H9 (cell line): ENCODE measurements at regions not wholly inside any gene's neighbourhood (a gene's known extent, or its start where the extent isn't known, plus 50 kb on each side); places are given as distances from the start of the nearest gene placed in this dataset.

Source experiments
- DNase-seq: peaks from one replicate; pipeline ENCODE4 v3.0.0-alpha.2; 2017
- H2AFZ ChIP-seq: one replicate; pipeline ENCODE4 v1.6.1; 2013; ENCODE audit warnings: mild to moderate bottlenecking, low read length, control low read depth, moderate library complexity
- H2AK5ac ChIP-seq: 2 replicates; pipeline ENCODE4 v1.6.1; 2013; ENCODE audit warnings: low read length, control low read depth, mixed read lengths; ENCODE audit not compliant: insufficient read length
- H2BK120ac ChIP-seq: one replicate; pipeline ENCODE4 v1.6.1; 2013; ENCODE audit warnings: low read depth, mild to moderate bottlenecking, low read length, control low read depth, inconsistent platforms; ENCODE audit not compliant: poor library complexity, severe bottlenecking
- H2BK12ac ChIP-seq: 2 replicates; pipeline ENCODE4 v1.6.1; 2013; ENCODE audit warnings: low read length, control low read depth, mixed read lengths, low read depth; ENCODE audit not compliant: insufficient read length
- H2BK15ac ChIP-seq: 2 replicates; pipeline ENCODE4 v1.6.1; 2013; ENCODE audit warnings: low read depth, low read length, control low read depth
- H2BK20ac ChIP-seq: one replicate; pipeline ENCODE4 v1.6.1; 2013; ENCODE audit warnings: low read depth, mild to moderate bottlenecking, low read length, control low read depth, inconsistent platforms; ENCODE audit not compliant: poor library complexity, severe bottlenecking
- H2BK5ac ChIP-seq: 2 replicates; pipeline ENCODE4 v1.6.1; 2013; ENCODE audit warnings: low read length, control low read depth, mixed read lengths; ENCODE audit not compliant: insufficient read length
- H3K14ac ChIP-seq: 2 replicates; pipeline ENCODE4 v1.6.1; 2013; ENCODE audit warnings: low read length, control low read depth; ENCODE audit not compliant: insufficient read depth
- H3K18ac ChIP-seq: 2 replicates; pipeline ENCODE4 v1.6.1; 2013; ENCODE audit warnings: low read depth, mild to moderate bottlenecking, mixed read lengths, low read length, control low read depth; ENCODE audit not compliant: insufficient read length
- H3K23ac ChIP-seq: 2 replicates; pipeline ENCODE4 v1.6.1; 2013; ENCODE audit warnings: low read length, control low read depth, mixed read lengths, low read depth; ENCODE audit not compliant: insufficient read length
- H3K23me2 ChIP-seq: 2 replicates; pipeline ENCODE4 v1.6.1; 2013; ENCODE audit warnings: low read depth, mild to moderate bottlenecking, mixed read lengths, low read length, control low read depth; ENCODE audit not compliant: insufficient read length, poor library complexity, severe bottlenecking
- H3K27ac ChIP-seq: 2 replicates; pipeline ENCODE4 v1.5.1; 2013; ENCODE audit warnings: low read length, control low read depth, mixed read lengths, low read depth; ENCODE audit not compliant: insufficient read length
- H3K27me3 ChIP-seq: 2 replicates; pipeline ENCODE4 v1.6.1; 2013; ENCODE audit warnings: low read length, control low read depth, inconsistent platforms; ENCODE audit not compliant: insufficient read depth
- H3K4ac ChIP-seq: 2 replicates; pipeline ENCODE4 v1.6.1; 2013; ENCODE audit warnings: low read depth, mild to moderate bottlenecking, control low read depth, inconsistent platforms, low read length, moderate library complexity
- H3K4me1 ChIP-seq: 2 replicates; pipeline ENCODE4 v1.6.1; 2013; ENCODE audit warnings: low read length, control low read depth, inconsistent platforms; ENCODE audit not compliant: insufficient read depth
- H3K4me2 ChIP-seq: 2 replicates; pipeline ENCODE4 v1.6.1; 2013; ENCODE audit warnings: low read length, control low read depth, mixed read lengths; ENCODE audit not compliant: insufficient read length, insufficient read depth
- H3K56ac ChIP-seq: 2 replicates; pipeline ENCODE4 v1.6.1; 2013; ENCODE audit warnings: low read depth, mild to moderate bottlenecking, mixed read lengths, low read length, control low read depth; ENCODE audit not compliant: insufficient read length
- H3K79me1 ChIP-seq: 2 replicates; pipeline ENCODE4 v1.6.1; 2013; ENCODE audit warnings: low read depth, mild to moderate bottlenecking, moderate library complexity, low read length, control low read depth, inconsistent platforms; ENCODE audit not compliant: insufficient read depth, poor library complexity, severe bottlenecking
- H3K79me2 ChIP-seq: 2 replicates; pipeline ENCODE4 v1.6.1; 2013; ENCODE audit warnings: low read length, control low read depth, inconsistent platforms; ENCODE audit not compliant: insufficient read depth
- H3K9ac ChIP-seq: 2 replicates; pipeline ENCODE4 v1.6.1; 2013; ENCODE audit warnings: low read length, control low read depth, mixed read lengths; ENCODE audit not compliant: insufficient read length; ENCODE audit errors: extremely low read depth
- H3K9me3 ChIP-seq: one replicate; pipeline ENCODE4 v1.6.1; 2013; ENCODE audit warnings: low read depth, low read length, inconsistent platforms; ENCODE audit not compliant: control insufficient read depth
- H3T11ph ChIP-seq: one replicate; pipeline ENCODE4 v1.6.1; 2013; ENCODE audit warnings: mild to moderate bottlenecking, low read length, control low read depth, inconsistent platforms
- H4K20me1 ChIP-seq: one replicate; pipeline ENCODE4 v1.6.1; 2013; ENCODE audit not compliant: control insufficient read depth, insufficient read length, insufficient read depth
- H4K5ac ChIP-seq: 2 replicates; pipeline ENCODE4 v1.6.1; 2013; ENCODE audit warnings: low read depth, mild to moderate bottlenecking, mixed read lengths, low read length, control low read depth; ENCODE audit not compliant: insufficient read length
- H4K8ac ChIP-seq: replicated peaks from 2 replicates; pipeline ENCODE4 v1.6.1; 2013; ENCODE audit warnings: low read length, control low read depth, mixed read lengths, low read depth; ENCODE audit not compliant: insufficient read length
- H4K91ac ChIP-seq: 2 replicates; pipeline ENCODE4 v1.6.1; 2013; ENCODE audit warnings: low read depth, mild to moderate bottlenecking, moderate library complexity, mixed read lengths, low read length, control low read depth; ENCODE audit not compliant: insufficient read length
- H3K27ac Mint-ChIP-seq, 3 experiments: 2 replicates in 2 of 3; 3 replicates in 1 of 3; pipeline ENCODE4 v1.8.0; 2020 to 2021; ENCODE audit warnings: mixed read lengths in 3 of 3, mild to moderate bottlenecking in 1 of 3, moderate library complexity in 1 of 3
- H3K27me3 Mint-ChIP-seq: 2 replicates; pipeline ENCODE4 v1.8.0; 2021; ENCODE audit warnings: low read depth, mild to moderate bottlenecking, moderate library complexity, mixed read lengths
- H3K36me3 Mint-ChIP-seq, 3 experiments: 2 replicates in 2 of 3; 3 replicates in 1 of 3; pipeline ENCODE4 v1.8.0; 2020 to 2021; ENCODE audit warnings: low read depth in 3 of 3, mixed read lengths in 3 of 3; ENCODE audit not compliant: insufficient read depth in 1 of 3
- H3K4me1 Mint-ChIP-seq, 2 experiments: 2 replicates each; pipeline ENCODE4 v1.8.0; 2020; ENCODE audit warnings: mixed read lengths in 2 of 2
- H3K4me3 Mint-ChIP-seq, 2 experiments: 2 replicates in 1 of 2; 3 replicates in 1 of 2; pipeline ENCODE4 v1.8.0; 2020 to 2021; ENCODE audit warnings: mild to moderate bottlenecking in 2 of 2, mixed read lengths in 2 of 2, moderate library complexity in 1 of 2
- H3K9me3 Mint-ChIP-seq, 2 experiments: 2 replicates in 1 of 2; 3 replicates in 1 of 2; pipeline ENCODE4 v1.8.0; 2020; ENCODE audit warnings: mild to moderate bottlenecking in 2 of 2, mixed read lengths in 2 of 2, moderate library complexity in 1 of 2
- WGBS: extraction: QIAGEN DNeasy Blood & Tissue Kit; methylation state at CpG from one replicate; pipeline ENCODE4 v1.1.7; 2013; ENCODE audit warnings: missing lambda C conversion rate, low lambda C conversion rate, mixed read lengths; ENCODE audit not compliant: insufficient read length; ENCODE audit errors: extremely low coverage; 5-methylcytosine and 5-hydroxymethylcytosine counted together
- TF ChIP-seq, protein P1 (sequence below): fragments of 200-600 bp; sonication (generic); conservative IDR thresholded peaks from 3 replicates; pipeline ENCODE4 v1.8.0; 2021; ENCODE audit warnings: antibody characterized with exemption, mild to moderate bottlenecking

DNA sequence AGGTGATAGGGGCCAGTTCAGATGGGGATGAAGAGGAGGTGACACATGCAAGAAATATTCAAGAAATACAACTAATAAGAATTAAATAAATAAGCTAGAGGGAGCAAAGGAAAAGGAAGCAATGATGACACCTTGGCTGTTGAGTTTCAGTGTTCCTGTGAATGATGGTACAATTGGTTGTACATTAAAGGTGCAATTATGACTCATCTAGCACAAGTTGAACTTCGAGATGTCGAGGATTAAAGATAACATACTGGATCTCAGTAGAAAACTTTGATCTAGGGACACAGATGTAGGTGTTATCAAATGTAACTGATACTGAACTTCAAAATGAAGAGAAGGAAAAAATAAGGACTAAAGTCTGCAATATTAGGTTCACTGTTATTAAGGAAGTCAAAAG, 760.6 kb upstream of the CHAC2 start:
- Histone ChIP-seq H3K79me1 (no peaks in the 10 kb centered on the region), H3K9me3 (no peaks in the 10 kb centered on the region), H2BK15ac (no peak overlapping the region), H3K9ac (no peak overlapping the region), H3K23me2 (no peaks in the 10 kb centered on the region), H3K23ac (no peak overlapping the region), H4K5ac (no peak overlapping the region), H3K14ac (no peak overlapping the region), H4K91ac (no peak overlapping the region), H2AK5ac (no peak overlapping the region), H2BK12ac (no peak overlapping the region), H3T11ph (no peak overlapping the region), H3K56ac (no peak overlapping the region), H2BK5ac (no peak overlapping the region), H2BK20ac (no peak overlapping the region), H2AFZ (no peak overlapping the region), H4K20me1 (no peaks in the 10 kb centered on the region), H3K4me1 (no peaks in the 10 kb centered on the region), H3K4ac (no peak overlapping the region), H3K18ac (no peak overlapping the region), H3K4me2 (no peak overlapping the region), H3K79me2 (no peaks in the 10 kb centered on the region), H2BK120ac (no peak overlapping the region), H3K27ac (no peak overlapping the region), H4K8ac (no peak overlapping the region), H3K27me3 (no peaks in the 10 kb centered on the region)
- DNase-seq, result no peak
- Mint-ChIP-seq H3K9me3 (peaks cover 0 to 3% of the 10 kb centered on the region in 2 experiments; a peak in 2 of 5 replicates), H3K4me3 (no peak overlapping the region), H3K27ac (no peak overlapping the region), H3K36me3 (no peaks in the 10 kb centered on the region), H3K27me3 (no peaks in the 10 kb centered on the region), H3K4me1 (no peaks in the 10 kb centered on the region)
- WGBS, result no CpG with 5 or more reads among the region's 2 CpGs
- TF ChIP-seq, protein P1, sequence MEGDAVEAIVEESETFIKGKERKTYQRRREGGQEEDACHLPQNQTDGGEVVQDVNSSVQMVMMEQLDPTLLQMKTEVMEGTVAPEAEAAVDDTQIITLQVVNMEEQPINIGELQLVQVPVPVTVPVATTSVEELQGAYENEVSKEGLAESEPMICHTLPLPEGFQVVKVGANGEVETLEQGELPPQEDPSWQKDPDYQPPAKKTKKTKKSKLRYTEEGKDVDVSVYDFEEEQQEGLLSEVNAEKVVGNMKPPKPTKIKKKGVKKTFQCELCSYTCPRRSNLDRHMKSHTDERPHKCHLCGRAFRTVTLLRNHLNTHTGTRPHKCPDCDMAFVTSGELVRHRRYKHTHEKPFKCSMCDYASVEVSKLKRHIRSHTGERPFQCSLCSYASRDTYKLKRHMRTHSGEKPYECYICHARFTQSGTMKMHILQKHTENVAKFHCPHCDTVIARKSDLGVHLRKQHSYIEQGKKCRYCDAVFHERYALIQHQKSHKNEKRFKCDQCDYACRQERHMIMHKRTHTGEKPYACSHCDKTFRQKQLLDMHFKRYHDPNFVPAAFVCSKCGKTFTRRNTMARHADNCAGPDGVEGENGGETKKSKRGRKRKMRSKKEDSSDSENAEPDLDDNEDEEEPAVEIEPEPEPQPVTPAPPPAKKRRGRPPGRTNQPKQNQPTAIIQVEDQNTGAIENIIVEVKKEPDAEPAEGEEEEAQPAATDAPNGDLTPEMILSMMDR, result no peak
